ENCODE measurements at regions not wholly inside any gene's neighbourhood (a gene's known extent, or its start where the extent isn't known, plus 50 kb on each side); places are given as distances from the start of the nearest gene placed in this dataset.
"Not testable (repeated sequence)": the region's sequence is repeated elsewhere in the genome, so short reads cannot be mapped to it uniquely, and the experiment has no call there.

- ChIA-PET POLR2A (no interaction called here), CTCF (no interaction called here)
- Mint-ChIP-seq H3K36me3 (ENCODE audit: low read depth) (no peaks in the 10 kb centered on the region), H3K27me3 (no peaks in the 10 kb centered on the region), H3K4me1 (no peaks in the 10 kb centered on the region), H3K27ac (no peak overlapping the region), H3K4me3 (no peak overlapping the region), H3K9me3 (peaks cover 16% of the 10 kb centered on the region)
- no peak for DNase-seq
Observed at GRCh38 chr2:116719836-116720235, 1094.7 kb upstream of the DDX18 start.

- peaks cover 13% of the 10 kb centered on the region for H3K9me3 Mint-ChIP-seq
- H3K36me3 Mint-ChIP-seq (ENCODE audit: low read depth): no peaks in the 10 kb centered on the region
- H3K4me3 Mint-ChIP-seq: no peak overlapping the region
- POLR2A ChIA-PET: no interaction called here
- DNase-seq: no peak
- no peaks in the 10 kb centered on the region for H3K4me1 Mint-ChIP-seq
- CTCF ChIA-PET: no interaction called here
- no peaks in the 10 kb centered on the region for H3K27me3 Mint-ChIP-seq
- no peak overlapping the region for H3K27ac Mint-ChIP-seq
Observed at GRCh38 chr2:116724550-116724949, 1089.9 kb upstream of the DDX18 start.

GRCh38 chr2:116732322-116732721 is 1082.2 kb upstream of the DDX18 start:
- Mint-ChIP-seq H3K4me1 (no peaks in the 10 kb centered on the region), H3K4me3 (no peak overlapping the region), H3K36me3 (ENCODE audit: low read depth) (no peaks in the 10 kb centered on the region), H3K27ac (no peak overlapping the region), H3K9me3 (no peaks in the 10 kb centered on the region), H3K27me3 (no peaks in the 10 kb centered on the region)
- no peak for DNase-seq
- ChIA-PET CTCF (no interaction called here), POLR2A (no interaction called here)

GRCh38 chr2:116733699-116734098 is 1080.8 kb upstream of the DDX18 start:
- POLR2A ChIA-PET: no interaction called here
- Mint-ChIP-seq H3K9me3 (no peaks in the 10 kb centered on the region), H3K4me3 (no peak overlapping the region)

GRCh38 chr2:116737951-116738350 is 1076.5 kb upstream of the DDX18 start:
- Mint-ChIP-seq H3K27me3 (no peaks in the 10 kb centered on the region), H3K27ac (no peak overlapping the region), H3K36me3 (ENCODE audit: low read depth) (no peaks in the 10 kb centered on the region), H3K9me3 (peaks cover 3% of the 10 kb centered on the region), H3K4me1 (no peaks in the 10 kb centered on the region), H3K4me3 (no peak overlapping the region)
- ChIA-PET CTCF (no interaction called here), POLR2A (no interaction called here)
- DNase-seq: no peak

More at GRCh38 chr2:116733699-116734098, 1080.8 kb upstream of the DDX18 start:
- no peaks in the 10 kb centered on the region for H3K27me3 Mint-ChIP-seq
- H3K4me1 Mint-ChIP-seq: no peaks in the 10 kb centered on the region
- DNase-seq: no peak
- no peaks in the 10 kb centered on the region for H3K36me3 Mint-ChIP-seq (ENCODE audit: low read depth)
- CTCF ChIA-PET: no interaction called here
- H3K27ac Mint-ChIP-seq: no peak overlapping the region

- POLR2A ChIA-PET: no interaction called here
- DNase-seq: no peak
- no peaks in the 10 kb centered on the region for H3K4me1 Mint-ChIP-seq
- H3K27me3 Mint-ChIP-seq: no peaks in the 10 kb centered on the region
- H3K36me3 Mint-ChIP-seq (ENCODE audit: low read depth): no peaks in the 10 kb centered on the region
- CTCF ChIA-PET: no interaction called here
- no peak overlapping the region for H3K27ac Mint-ChIP-seq
- no peak overlapping the region for H3K4me3 Mint-ChIP-seq
- H3K9me3 Mint-ChIP-seq: peaks cover 8% of the 10 kb centered on the region
Observed at GRCh38 chr2:116747103-116747502, 1067.4 kb upstream of the DDX18 start.

GRCh38 chr2:116749994-116750393 is 1064.5 kb upstream of the DDX18 start:
- ChIA-PET POLR2A (no interaction called here), CTCF (no interaction called here)
- Mint-ChIP-seq H3K36me3 (ENCODE audit: low read depth) (no peaks in the 10 kb centered on the region), H3K4me1 (no peaks in the 10 kb centered on the region), H3K9me3 (peaks cover 8% of the 10 kb centered on the region), H3K27ac (no peak overlapping the region), H3K27me3 (no peaks in the 10 kb centered on the region), H3K4me3 (no peak overlapping the region)
- no peak for DNase-seq

- no peak for DNase-seq
- Mint-ChIP-seq H3K27me3 (no peaks in the 10 kb centered on the region), H3K36me3 (ENCODE audit: low read depth) (no peaks in the 10 kb centered on the region), H3K4me1 (no peaks in the 10 kb centered on the region), H3K9me3 (peaks cover 8% of the 10 kb centered on the region), H3K27ac (no peak overlapping the region), H3K4me3 (no peak overlapping the region)
- ChIA-PET POLR2A (no interaction called here), CTCF (no interaction called here)
Observed at GRCh38 chr2:116754381-116755101, 1060.0 kb upstream of the DDX18 start.

- Mint-ChIP-seq H3K27me3 (no peaks in the 10 kb centered on the region), H3K36me3 (ENCODE audit: low read depth) (no peaks in the 10 kb centered on the region), H3K4me3 (no peak overlapping the region), H3K9me3 (peaks cover 6% of the 10 kb centered on the region), H3K27ac (no peak overlapping the region), H3K4me1 (no peaks in the 10 kb centered on the region)
- CTCF ChIA-PET: no interaction called here
- DNase-seq: no peak
- POLR2A ChIA-PET: no interaction called here
Observed at GRCh38 chr2:116761864-116762263, 1052.6 kb upstream of the DDX18 start.

GRCh38 chr2:116769514-116769913 is 1045.0 kb upstream of the DDX18 start:
- POLR2A ChIA-PET: no interaction called here
- no peak for DNase-seq
- Mint-ChIP-seq H3K4me1 (no peaks in the 10 kb centered on the region), H3K27me3 (no peaks in the 10 kb centered on the region), H3K9me3 (peaks cover 7% of the 10 kb centered on the region), H3K36me3 (ENCODE audit: low read depth) (no peaks in the 10 kb centered on the region), H3K4me3 (no peak overlapping the region), H3K27ac (no peak overlapping the region)
- CTCF ChIA-PET: no interaction called here

GRCh38 chr2:116776556-116776955 is 1037.9 kb upstream of the DDX18 start:
- Mint-ChIP-seq H3K27ac (no peak overlapping the region), H3K27me3 (no peaks in the 10 kb centered on the region), H3K4me3 (no peak overlapping the region), H3K36me3 (ENCODE audit: low read depth) (no peaks in the 10 kb centered on the region), H3K9me3 (peaks cover 9% of the 10 kb centered on the region), H3K4me1 (no peaks in the 10 kb centered on the region)
- POLR2A ChIA-PET: no interaction called here
- CTCF ChIA-PET: no interaction called here
- DNase-seq: no peak

- H3K4me1 Mint-ChIP-seq: no peaks in the 10 kb centered on the region
- H3K9me3 Mint-ChIP-seq: peaks cover 2% of the 10 kb centered on the region
- CTCF ChIA-PET: no interaction called here
- DNase-seq: no peak
- H3K27me3 Mint-ChIP-seq: no peaks in the 10 kb centered on the region
- POLR2A ChIA-PET: no interaction called here
- H3K36me3 Mint-ChIP-seq (ENCODE audit: low read depth): no peaks in the 10 kb centered on the region
- no peak overlapping the region for H3K27ac Mint-ChIP-seq
- no peak overlapping the region for H3K4me3 Mint-ChIP-seq
Observed at GRCh38 chr2:116787848-116788247, 1026.6 kb upstream of the DDX18 start.

GRCh38 chr2:116802671-116803070 is 1011.8 kb upstream of the DDX18 start:
- H3K9me3 Mint-ChIP-seq: peaks cover 25% of the 10 kb centered on the region
- no peak overlapping the region for H3K4me3 Mint-ChIP-seq
- H3K36me3 Mint-ChIP-seq (ENCODE audit: low read depth): no peaks in the 10 kb centered on the region
- ChIA-PET CTCF (no interaction called here), POLR2A (no interaction called here)
- no peaks in the 10 kb centered on the region for H3K27me3 Mint-ChIP-seq
- no peak for DNase-seq
- no peaks in the 10 kb centered on the region for H3K4me1 Mint-ChIP-seq
- H3K27ac Mint-ChIP-seq: no peak overlapping the region

- no peaks in the 10 kb centered on the region for H3K36me3 Mint-ChIP-seq (ENCODE audit: low read depth)
- H3K4me3 Mint-ChIP-seq: no peak overlapping the region
- H3K4me1 Mint-ChIP-seq: no peaks in the 10 kb centered on the region
- DNase-seq: no peak
- ChIA-PET CTCF (no interaction called here), POLR2A (no interaction called here)
- H3K27ac Mint-ChIP-seq: no peak overlapping the region
- no peaks in the 10 kb centered on the region for H3K27me3 Mint-ChIP-seq
- peaks cover 25% of the 10 kb centered on the region for H3K9me3 Mint-ChIP-seq
Observed at GRCh38 chr2:116804901-116805300, 1009.6 kb upstream of the DDX18 start.

- H3K36me3 Mint-ChIP-seq (ENCODE audit: low read depth); POLR2A ChIA-PET; H3K27me3 Mint-ChIP-seq; H3K4me3 Mint-ChIP-seq; CTCF ChIA-PET; H3K4me1 Mint-ChIP-seq; H3K27ac Mint-ChIP-seq; DNase-seq: not testable (repeated sequence)
- H3K9me3 Mint-ChIP-seq: peaks cover 21% of the 10 kb centered on the region
Observed at GRCh38 chr2:116806505-116806904, 1008.0 kb upstream of the DDX18 start.
